ENCODE measurements at regions not wholly inside any gene's neighbourhood (a gene's known extent, or its start where the extent isn't known, plus 50 kb on each side); places are given as distances from the start of the nearest gene placed in this dataset.

DNA sequence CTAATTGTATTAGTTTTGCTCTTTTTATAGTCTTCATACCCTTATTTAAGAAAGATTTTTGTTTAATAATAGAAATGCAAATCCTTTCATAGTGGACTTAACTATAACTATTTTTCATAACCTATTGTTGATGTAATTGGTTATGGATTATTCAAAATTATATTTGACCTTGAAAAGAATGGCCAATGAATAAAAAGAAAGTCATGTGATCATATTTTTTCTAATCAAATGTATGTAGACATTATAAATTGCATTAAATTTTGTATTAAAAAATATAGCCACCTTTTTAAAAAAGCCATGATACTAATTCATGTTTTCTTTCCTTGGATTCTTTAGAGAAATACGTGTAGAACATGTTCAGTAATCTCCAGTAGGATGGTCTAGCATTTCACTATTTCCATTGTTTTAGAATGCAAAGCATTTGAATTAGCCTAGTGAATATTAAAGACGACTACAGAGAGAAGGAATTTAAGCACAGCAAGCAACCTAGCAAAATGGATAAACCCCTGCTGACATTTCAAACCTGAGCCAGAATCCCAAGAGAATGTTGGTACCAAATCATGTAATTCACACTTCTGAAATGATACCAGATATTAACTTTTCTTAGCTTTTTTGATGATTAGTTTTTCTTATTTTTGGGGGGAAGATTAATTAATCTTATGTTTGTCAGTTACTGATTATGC lies 1297.4 kb upstream of the MIR17HG start:
- TF ChIP-seq CTCF (IDR thresholded peaks at IDR 0.05; ENCODE audit: low read depth, low read length, poor library complexity, severe bottlenecking) (no peak), EZH2phosphoT487 (IDR thresholded peaks at IDR 0.05; ENCODE audit: borderline replicate concordance, low read length) (no peak)
